ENCODE measurements at regions not wholly inside any gene's neighbourhood (a gene's known extent, or its start where the extent isn't known, plus 50 kb on each side); places are given as distances from the start of the nearest gene placed in this dataset.

DNA sequence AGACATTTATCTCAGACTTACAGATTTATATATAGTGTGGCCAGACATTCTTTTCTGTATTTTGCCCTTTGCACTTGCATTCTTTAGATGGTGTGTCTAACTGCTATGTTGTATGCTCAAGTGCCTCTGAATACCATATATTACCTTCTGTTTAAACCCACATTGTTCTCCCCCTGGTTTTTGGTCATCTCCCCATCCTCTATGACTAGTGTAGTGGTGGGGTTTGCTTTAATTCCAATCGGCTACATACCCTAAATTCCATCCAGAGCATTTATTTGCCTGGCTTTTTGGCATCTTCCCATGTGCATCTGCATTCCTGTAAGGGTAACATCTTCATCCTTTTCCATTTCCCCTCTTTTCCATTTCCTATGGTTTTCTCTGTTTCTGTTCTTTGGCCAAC is 271.0 kb upstream of the SLC30A5 start:
- TF ChIP-seq Cebpa-rat (IDR thresholded peaks at IDR 0.05) = no peak
- Histone ChIP-seq H3K4me3 (no peak overlapping the region), H3K27me3 (no peaks in the 10 kb centered on the region), H3K27ac (no peak overlapping the region), H3K4me2 (no peak overlapping the region), H3K36me3 (no peaks in the 10 kb centered on the region), H3K9ac (no peak overlapping the region), H3K4me1 (peaks cover 0 to 12% (median 9%) of the 10 kb centered on the region in 10 experiments; a peak in 15 of 20 replicates), H3K9me3 (replicated peaks in 1 of 11) (no peaks in the 10 kb centered on the region), H4K20me1 (no peaks in the 10 kb centered on the region)

DNA sequence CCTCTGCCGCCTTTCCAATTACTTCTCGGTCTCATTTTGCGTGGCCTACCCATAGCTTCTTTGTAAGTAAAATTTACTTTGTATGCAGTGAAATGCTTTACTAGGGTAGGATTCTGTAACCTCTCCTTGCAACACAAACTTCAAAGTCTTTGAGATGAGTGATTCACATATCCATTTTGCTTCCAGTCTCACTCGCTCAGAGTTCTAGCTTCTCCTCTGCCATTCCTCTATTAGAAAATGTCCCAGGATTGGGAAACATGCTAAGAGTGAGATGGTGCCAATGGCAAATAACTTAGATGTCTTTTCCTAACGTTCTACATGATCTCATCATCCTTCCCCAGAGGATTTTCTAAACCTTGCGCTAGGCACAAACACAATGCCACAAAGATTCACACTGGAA is 270.5 kb upstream of the SLC30A5 start:
- Histone ChIP-seq H3K4me3 (no peak overlapping the region), H3K9me3 (replicated peaks in 1 of 11) (no peaks in the 10 kb centered on the region), H3K36me3 (no peaks in the 10 kb centered on the region), H3K27me3 (no peaks in the 10 kb centered on the region), H3K4me2 (no peak overlapping the region), H4K20me1 (no peaks in the 10 kb centered on the region), H3K27ac (no peak overlapping the region), H3K9ac (no peak overlapping the region), H3K4me1 (peaks cover 0 to 7% (median 4%) of the 10 kb centered on the region in 10 experiments; a peak in 15 of 20 replicates)
- no peak for TF ChIP-seq Cebpa-rat (IDR thresholded peaks at IDR 0.05)

DNA sequence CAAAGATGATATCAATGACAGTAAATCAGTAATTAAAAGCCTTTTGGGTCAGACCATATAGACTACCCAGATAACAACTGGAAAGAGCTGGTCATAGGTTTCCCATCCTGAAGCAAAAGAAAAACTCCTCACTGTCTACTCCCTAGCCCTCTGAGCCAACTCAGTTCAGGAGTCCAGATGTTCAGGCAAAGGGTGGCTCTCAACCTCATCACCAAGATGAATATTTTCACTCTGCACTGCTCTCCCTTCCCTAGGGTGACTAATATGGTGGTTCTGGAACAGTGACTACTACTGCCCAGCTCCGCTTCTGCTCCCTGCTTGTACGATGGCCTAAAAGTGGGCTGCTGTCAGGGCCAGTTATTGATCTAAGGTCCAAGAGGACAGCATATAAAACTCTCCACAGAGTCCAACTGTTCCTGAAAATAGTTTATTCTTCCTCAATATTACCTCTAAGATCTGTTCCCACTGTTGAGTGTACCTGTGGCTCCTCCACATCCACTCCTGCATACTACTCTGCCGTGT is 263.4 kb upstream of the SLC30A5 start:
- Histone ChIP-seq H3K4me3 (no peak overlapping the region), H3K9me3 (replicated peaks in 1 of 11) (no peaks in the 10 kb centered on the region), H4K20me1 (no peaks in the 10 kb centered on the region), H3K4me2 (no peak overlapping the region), H3K27me3 (no peaks in the 10 kb centered on the region), H3K36me3 (no peaks in the 10 kb centered on the region), H3K9ac (no peak overlapping the region), H3K27ac (no peak overlapping the region), H3K4me1 (no peaks in the 10 kb centered on the region)
- no peak for TF ChIP-seq Cebpa-rat (IDR thresholded peaks at IDR 0.05)

DNA sequence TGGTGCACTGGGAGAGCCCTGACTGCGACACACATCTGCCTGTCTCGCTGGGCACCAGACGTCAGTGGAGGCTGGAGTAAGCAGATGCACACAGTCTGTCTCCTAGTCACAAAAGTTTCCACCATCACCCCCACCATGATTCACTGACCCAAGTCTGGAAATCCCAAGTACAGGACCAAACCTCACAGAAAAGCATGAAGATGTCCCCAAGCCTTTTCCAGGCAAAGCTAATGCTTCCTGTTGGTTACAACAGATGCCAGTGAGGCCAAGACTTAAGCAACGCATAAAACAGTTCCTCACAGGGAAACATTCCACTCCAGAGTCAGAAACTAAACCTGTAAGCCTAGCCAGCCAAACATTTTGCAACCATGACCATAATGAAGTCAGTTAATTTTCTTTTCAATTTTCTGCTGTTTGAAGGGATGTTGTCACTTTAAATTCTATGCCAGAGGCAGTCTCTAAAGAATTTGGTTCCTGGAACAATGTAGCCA is 259.3 kb upstream of the SLC30A5 start:
- no peak for TF ChIP-seq Cebpa-rat (IDR thresholded peaks at IDR 0.05)
- H3K4me2 ChIP-seq = no peak overlapping the region
- H3K27me3 ChIP-seq = no peaks in the 10 kb centered on the region
- H3K4me3 ChIP-seq = no peak overlapping the region
- no peaks in the 10 kb centered on the region for H3K4me1 ChIP-seq
- no peaks in the 10 kb centered on the region for H4K20me1 ChIP-seq
- H3K9ac ChIP-seq = no peak overlapping the region
- H3K36me3 ChIP-seq = no peaks in the 10 kb centered on the region
- no peak overlapping the region for H3K27ac ChIP-seq
- no peaks in the 10 kb centered on the region for H3K9me3 ChIP-seq (replicated peaks in 1 of 11)

DNA sequence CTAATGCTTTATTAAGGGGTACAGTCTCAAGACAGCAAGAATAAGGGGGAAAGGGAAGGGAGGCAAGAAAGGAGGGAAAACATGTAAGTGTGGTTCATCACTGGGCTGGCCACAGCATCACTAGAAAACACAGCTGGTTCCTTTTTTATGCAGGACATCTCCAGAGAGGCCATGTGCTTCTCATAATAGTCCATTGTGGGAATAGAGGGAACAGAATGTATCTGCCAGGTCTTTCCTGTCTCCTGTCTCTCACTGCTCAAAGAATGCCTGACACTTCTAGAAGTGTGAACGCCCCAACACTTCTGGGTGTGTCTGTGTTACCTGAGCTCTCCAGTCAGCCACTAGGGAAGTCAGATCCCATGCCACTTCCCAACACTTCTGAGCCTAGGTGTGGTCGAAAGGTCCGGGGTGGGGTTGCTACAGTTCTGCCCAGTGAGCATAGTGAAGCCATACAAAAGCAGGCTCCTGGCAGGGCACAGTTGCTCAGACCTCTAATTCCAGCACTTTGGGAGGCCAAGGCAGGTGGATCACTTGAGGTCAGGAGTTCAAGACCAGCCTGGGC is 255.6 kb upstream of the SLC30A5 start:
- Histone ChIP-seq H3K4me2 (no peak overlapping the region), H4K20me1 (no peaks in the 10 kb centered on the region), H3K4me1 (no peaks in the 10 kb centered on the region), H3K9me3 (replicated peaks in 1 of 11) (no peaks in the 10 kb centered on the region), H3K4me3 (no peak overlapping the region), H3K36me3 (no peaks in the 10 kb centered on the region), H3K27ac (no peak overlapping the region), H3K9ac (no peak overlapping the region), H3K27me3 (no peaks in the 10 kb centered on the region)
- no peak for TF ChIP-seq Cebpa-rat (IDR thresholded peaks at IDR 0.05)

DNA sequence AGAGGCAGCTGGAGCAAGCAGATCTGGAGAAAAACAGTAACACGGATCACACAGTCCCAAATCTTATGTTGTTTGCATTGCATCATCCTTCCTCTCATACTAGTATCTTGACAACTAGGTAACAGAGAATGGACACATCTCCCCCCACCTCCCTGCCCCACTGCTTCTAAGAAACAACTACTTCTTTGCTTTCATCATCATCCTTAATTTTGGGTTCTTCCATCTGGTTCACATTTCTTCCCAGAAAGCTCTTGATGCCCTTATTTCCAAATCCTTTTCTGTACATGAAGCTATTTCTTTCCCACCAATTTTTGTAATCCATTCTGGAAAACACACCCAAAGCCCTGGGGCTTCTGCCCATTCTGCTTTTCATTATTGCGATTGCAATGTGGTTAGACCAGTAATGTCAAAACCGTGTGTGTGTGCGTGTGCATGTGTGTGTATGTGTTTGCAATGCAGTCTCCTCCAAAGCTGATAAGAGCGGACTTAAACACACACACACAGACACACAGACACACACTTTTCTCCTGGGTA is 254.7 kb upstream of the SLC30A5 start:
- H3K4me1 ChIP-seq = no peaks in the 10 kb centered on the region
- no peaks in the 10 kb centered on the region for H4K20me1 ChIP-seq
- no peak overlapping the region for H3K9ac ChIP-seq
- H3K9me3 ChIP-seq (replicated peaks in 1 of 11) = no peaks in the 10 kb centered on the region
- no peak overlapping the region for H3K27ac ChIP-seq
- no peak overlapping the region for H3K4me2 ChIP-seq
- H3K36me3 ChIP-seq = no peaks in the 10 kb centered on the region
- H3K27me3 ChIP-seq = no peaks in the 10 kb centered on the region
- H3K4me3 ChIP-seq = no peak overlapping the region
- no peak for TF ChIP-seq Cebpa-rat (IDR thresholded peaks at IDR 0.05)

DNA sequence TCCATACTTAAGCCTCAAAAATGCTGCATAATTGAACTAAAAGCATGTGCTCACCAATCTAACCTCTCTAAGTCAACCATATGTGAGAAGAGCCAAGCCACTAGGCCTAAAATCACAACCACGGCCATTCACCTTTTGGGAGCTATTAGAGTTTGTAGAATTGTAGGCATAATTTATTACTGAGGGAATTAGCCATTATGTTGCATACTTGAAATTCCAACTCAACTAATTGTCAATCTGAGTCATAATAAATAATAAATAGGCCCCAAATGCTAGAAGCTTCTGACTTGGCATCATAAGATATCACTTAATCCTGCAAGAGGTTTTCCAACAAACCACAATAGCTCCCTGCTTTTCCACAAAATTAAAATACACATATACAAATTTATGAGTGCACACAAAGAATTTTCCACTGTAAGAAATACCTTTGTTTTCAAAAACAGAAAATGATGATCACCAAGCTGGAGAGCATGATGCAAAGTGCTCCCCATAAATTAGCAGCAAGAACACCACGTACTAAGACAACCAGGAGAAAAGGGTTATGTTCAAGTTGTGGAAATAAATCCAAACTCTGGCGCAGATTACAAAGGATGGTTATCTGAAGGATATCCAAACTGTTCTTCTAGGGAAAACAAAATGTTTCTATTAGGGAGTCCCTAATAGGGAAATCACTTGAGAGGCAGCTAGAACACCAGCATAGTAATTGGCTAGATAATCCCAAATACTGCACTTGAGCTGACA is 250.0 kb upstream of the SLC30A5 start:
- no peak overlapping the region for H3K4me3 ChIP-seq
- H3K4me1 ChIP-seq = no peaks in the 10 kb centered on the region
- H3K27ac ChIP-seq = no peak overlapping the region
- H4K20me1 ChIP-seq = no peaks in the 10 kb centered on the region
- H3K27me3 ChIP-seq = no peaks in the 10 kb centered on the region
- H3K9ac ChIP-seq = no peak overlapping the region
- no peak overlapping the region for H3K4me2 ChIP-seq
- no peaks in the 10 kb centered on the region for H3K9me3 ChIP-seq (replicated peaks in 1 of 11)
- H3K36me3 ChIP-seq = no peaks in the 10 kb centered on the region
- TF ChIP-seq Cebpa-rat (IDR thresholded peaks at IDR 0.05) = no peak

DNA sequence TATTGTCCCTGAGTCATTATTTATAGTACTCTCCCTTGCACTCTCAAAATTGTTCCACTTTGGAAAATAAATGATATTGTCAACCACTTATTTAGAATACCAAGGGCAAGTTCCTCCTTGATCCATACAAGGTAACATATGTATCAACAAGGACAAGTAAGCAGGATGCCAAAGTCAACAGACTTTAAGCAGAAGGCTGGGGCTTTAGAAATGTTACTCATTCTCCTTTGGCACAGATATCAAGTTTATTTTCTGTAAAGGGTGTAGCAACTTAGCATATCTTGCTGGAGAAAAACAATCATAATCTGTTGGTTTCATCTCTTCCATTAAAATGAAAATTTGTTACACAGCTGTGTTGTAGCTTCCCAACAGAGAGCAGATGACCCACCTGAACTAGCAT is 248.7 kb upstream of the SLC30A5 start:
- H3K27ac ChIP-seq = no peak overlapping the region
- no peak overlapping the region for H3K9ac ChIP-seq
- TF ChIP-seq Cebpa-rat (IDR thresholded peaks at IDR 0.05) = no peak
- no peaks in the 10 kb centered on the region for H3K27me3 ChIP-seq
- no peaks in the 10 kb centered on the region for H4K20me1 ChIP-seq
- no peak overlapping the region for H3K4me2 ChIP-seq
- H3K36me3 ChIP-seq = no peaks in the 10 kb centered on the region
- H3K4me3 ChIP-seq = no peak overlapping the region
- H3K9me3 ChIP-seq (replicated peaks in 1 of 11) = no peaks in the 10 kb centered on the region
- no peaks in the 10 kb centered on the region for H3K4me1 ChIP-seq

DNA sequence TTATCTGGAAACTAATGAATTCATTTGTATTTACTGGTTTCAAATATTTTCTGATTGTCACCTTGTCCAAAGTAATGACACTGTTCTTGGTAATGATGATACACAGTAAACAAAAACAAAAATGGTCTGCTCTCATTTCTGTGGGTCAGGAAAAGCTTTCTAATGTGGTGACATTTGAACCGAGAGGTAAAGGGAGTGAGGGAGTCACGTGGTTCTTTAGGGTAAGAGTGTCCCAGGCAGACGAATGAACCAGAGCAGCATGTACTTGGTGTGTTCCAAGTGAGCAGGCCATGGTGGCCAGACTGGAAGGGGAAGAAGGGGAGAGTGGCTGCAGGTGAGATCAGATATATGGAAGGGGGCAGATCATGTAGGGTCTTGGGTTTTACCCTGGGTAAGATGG is 247.0 kb upstream of the SLC30A5 start:
- Histone ChIP-seq H3K9ac (no peak overlapping the region), H3K4me3 (no peak overlapping the region), H4K20me1 (no peaks in the 10 kb centered on the region), H3K4me2 (no peak overlapping the region), H3K4me1 (no peaks in the 10 kb centered on the region), H3K27ac (no peak overlapping the region), H3K27me3 (no peaks in the 10 kb centered on the region), H3K9me3 (replicated peaks in 1 of 11) (peaks cover 0 to 4% (median under 1%) of the 10 kb centered on the region in 11 experiments; a peak in 7 of 22 replicates), H3K36me3 (no peaks in the 10 kb centered on the region)
- no peak for TF ChIP-seq Cebpa-rat (IDR thresholded peaks at IDR 0.05)

Data from BLaER1 treated with 17β-estradiol and CSF1 and Interleukin-3, amounts not matched to agents 10 nM and 100 nM (cell line).